OCI-LY1 (cell line): ENCODE measurements at regions not wholly inside any gene's neighbourhood (a gene's known extent, or its start where the extent isn't known, plus 50 kb on each side); places are given as distances from the start of the nearest gene placed in this dataset.

Experiments used
- CTCF ChIP-seq: fragments of 200-600 bp; sonication (generic), shearing (Covaris generic); IDR thresholded peaks from 2 replicates; pipeline ENCODE4 v1.5.1; 2017; ENCODE audit warnings: mild to moderate bottlenecking, antibody characterized with exemption, low read length, moderate library complexity, mixed read lengths
- EZH2 ChIP-seq: fragments of 200-600 bp; sonication (generic), shearing (Covaris generic); IDR thresholded peaks from 2 replicates; pipeline ENCODE4 v1.8.0; 2017; ENCODE audit warnings: borderline replicate concordance, mixed run types, mild to moderate bottlenecking, antibody characterized with exemption, low read length, moderate library complexity, mixed read lengths

- no peak for TF ChIP-seq CTCF
- no peak for TF ChIP-seq EZH2
These were observed 293.3 kb upstream of the TPM1 start for GRCh38 chr15:62749036-62749815.
